Choroid plexus epithelial cell (primary cell): ENCODE measurements at regions not wholly inside any gene's neighbourhood (a gene's known extent, or its start where the extent isn't known, plus 50 kb on each side); places are given as distances from the start of the nearest gene placed in this dataset.
A peak's percentile ranks its signal among the peaks of the same experiment; 100 is the strongest.
"Not testable (repeated sequence)": the region's sequence is repeated elsewhere in the genome, so short reads cannot be mapped to it uniquely, and the experiment has no call there.

Experiments
- DNase-seq: peaks from one replicate; pipeline ENCODE4 v3.0.0-alpha.2; 2010; ENCODE audit warnings: low read depth
- H3K4me3 ChIP-seq: 2 replicates; pipeline ENCODE4 v1.5.1; 2011; ENCODE audit warnings: low read depth, mild to moderate bottlenecking, control low read depth, low read length, moderate library complexity
- TF ChIP-seq, protein P1 (sequence below): conservative IDR thresholded peaks from 2 replicates; pipeline ENCODE4 v1.5.1; 2011; ENCODE audit warnings: low read depth, mild to moderate bottlenecking, control low read depth, inconsistent platforms, low read length, moderate library complexity

- no peak overlapping the region for H3K4me3 ChIP-seq
- no peak for DNase-seq
- TF ChIP-seq, protein P1, sequence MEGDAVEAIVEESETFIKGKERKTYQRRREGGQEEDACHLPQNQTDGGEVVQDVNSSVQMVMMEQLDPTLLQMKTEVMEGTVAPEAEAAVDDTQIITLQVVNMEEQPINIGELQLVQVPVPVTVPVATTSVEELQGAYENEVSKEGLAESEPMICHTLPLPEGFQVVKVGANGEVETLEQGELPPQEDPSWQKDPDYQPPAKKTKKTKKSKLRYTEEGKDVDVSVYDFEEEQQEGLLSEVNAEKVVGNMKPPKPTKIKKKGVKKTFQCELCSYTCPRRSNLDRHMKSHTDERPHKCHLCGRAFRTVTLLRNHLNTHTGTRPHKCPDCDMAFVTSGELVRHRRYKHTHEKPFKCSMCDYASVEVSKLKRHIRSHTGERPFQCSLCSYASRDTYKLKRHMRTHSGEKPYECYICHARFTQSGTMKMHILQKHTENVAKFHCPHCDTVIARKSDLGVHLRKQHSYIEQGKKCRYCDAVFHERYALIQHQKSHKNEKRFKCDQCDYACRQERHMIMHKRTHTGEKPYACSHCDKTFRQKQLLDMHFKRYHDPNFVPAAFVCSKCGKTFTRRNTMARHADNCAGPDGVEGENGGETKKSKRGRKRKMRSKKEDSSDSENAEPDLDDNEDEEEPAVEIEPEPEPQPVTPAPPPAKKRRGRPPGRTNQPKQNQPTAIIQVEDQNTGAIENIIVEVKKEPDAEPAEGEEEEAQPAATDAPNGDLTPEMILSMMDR = no peak
These were observed 72.2 kb downstream of the SERINC2 start for GRCh38 chr1:31485166-31485565.

DNA sequence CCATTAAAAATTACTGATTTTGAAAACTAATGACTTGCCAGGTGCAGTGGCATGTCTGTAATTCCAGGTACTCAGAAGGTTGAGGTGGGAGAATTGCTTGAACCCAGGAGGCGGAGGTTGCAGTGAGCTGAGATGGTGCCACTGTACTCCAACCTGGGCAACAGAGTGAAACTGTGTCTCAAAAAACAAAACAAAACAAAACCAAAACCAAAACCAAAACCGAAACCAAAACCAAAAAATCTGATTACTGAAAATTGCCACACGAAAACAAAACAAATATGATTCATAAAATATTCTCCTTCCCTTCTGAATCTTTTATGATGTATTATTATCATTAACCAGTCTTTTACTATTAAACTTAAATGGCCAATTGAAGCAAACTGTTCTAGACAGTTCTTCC is 74.1 kb downstream of the SERINC2 start:
- DNase-seq = no peak
- no peak overlapping the region for H3K4me3 ChIP-seq
- TF ChIP-seq, protein P1 = no peak

GRCh38 chr1:31487721-31488293 is 74.8 kb downstream of the SERINC2 start:
- no peak overlapping the region for H3K4me3 ChIP-seq
- DNase-seq = no peak
- TF ChIP-seq, protein P1 = no peak

- TF ChIP-seq, protein P1 = no peak
- no peak for DNase-seq
- no peak overlapping the region for H3K4me3 ChIP-seq
These were observed 75.5 kb downstream of the SERINC2 start for GRCh38 chr1:31488528-31488927.

- not testable (repeated sequence) for DNase-seq, H3K4me3 ChIP-seq
These were observed 76.6 kb downstream of the SERINC2 start for GRCh38 chr1:31489575-31489974.

- not testable (repeated sequence) for DNase-seq, H3K4me3 ChIP-seq
These were observed 77.6 kb downstream of the SERINC2 start for GRCh38 chr1:31490596-31490995.

GRCh38 chr1:31495351-31495750 is 81.0 kb upstream of the TINAGL1 start:
- not testable (repeated sequence) for DNase-seq, H3K4me3 ChIP-seq

DNA sequence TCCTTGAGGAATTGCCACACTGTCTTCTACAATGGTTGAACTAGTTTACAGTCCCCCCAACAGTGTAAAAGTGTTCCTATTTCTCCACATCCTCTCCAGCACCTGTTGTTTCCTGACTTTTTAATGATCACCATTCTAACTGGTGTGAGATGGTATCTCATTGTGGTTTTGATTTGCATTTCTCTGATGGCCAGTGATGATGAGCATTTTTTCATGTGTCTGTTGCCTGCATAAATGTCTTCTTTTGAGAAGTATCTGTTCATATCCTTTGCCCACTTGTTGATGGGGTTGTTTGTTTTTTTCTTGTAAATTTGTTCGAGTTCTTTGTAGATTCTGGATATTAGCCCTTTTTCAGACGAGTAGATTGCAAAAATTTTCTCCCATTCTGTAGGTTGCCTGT is 80.5 kb upstream of the TINAGL1 start:
- not testable (repeated sequence) for H3K4me3 ChIP-seq, DNase-seq

DNA sequence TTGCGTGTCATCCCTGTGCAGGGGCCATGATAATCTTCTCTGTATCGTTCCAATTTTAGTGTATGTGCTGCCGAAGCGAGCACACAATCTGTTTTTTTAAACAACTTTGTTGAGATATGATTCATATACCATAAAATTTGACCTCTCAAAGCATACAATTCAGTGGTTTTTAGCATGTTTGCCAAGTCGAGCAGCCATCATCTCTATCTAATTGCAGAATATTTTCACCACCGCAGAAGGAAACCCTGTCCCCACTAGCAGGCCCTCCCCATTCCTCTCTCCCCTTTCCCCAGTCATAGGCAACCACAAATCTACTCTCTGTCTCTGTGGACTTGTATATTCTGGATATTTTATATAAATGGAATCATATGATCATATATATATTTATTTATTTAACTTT is 78.7 kb upstream of the TINAGL1 start:
- TF ChIP-seq, protein P1 = no peak
- H3K4me3 ChIP-seq = no peak overlapping the region
- peak; percentile 59 for DNase-seq
